Fibroblast of lung (primary cell): ENCODE measurements at regions not wholly inside any gene's neighbourhood (a gene's known extent, or its start where the extent isn't known, plus 50 kb on each side); places are given as distances from the start of the nearest gene placed in this dataset.

ENCODE experiments used
- EZH2 ChIP-seq: IDR thresholded peaks from 2 replicates; pipeline ENCODE4 v1.5.1; 2012; ENCODE audit warnings: low read length, control low read depth, mild to moderate bottlenecking; ENCODE audit errors: missing control alignments
- TF ChIP-seq, protein P1 (sequence below), 2 donors: IDR thresholded peaks in 1 of 2; conservative IDR thresholded peaks in 1 of 2; 1 replicate in 1 of 2; 2 replicates in 1 of 2; pipeline ENCODE4 v1.5.1; 2011 to 2012; ENCODE audit warnings: low read length in 2 of 2, control low read depth in 1 of 2, inconsistent platforms in 1 of 2, low read depth in 1 of 2, mild to moderate bottlenecking in 1 of 2

DNA sequence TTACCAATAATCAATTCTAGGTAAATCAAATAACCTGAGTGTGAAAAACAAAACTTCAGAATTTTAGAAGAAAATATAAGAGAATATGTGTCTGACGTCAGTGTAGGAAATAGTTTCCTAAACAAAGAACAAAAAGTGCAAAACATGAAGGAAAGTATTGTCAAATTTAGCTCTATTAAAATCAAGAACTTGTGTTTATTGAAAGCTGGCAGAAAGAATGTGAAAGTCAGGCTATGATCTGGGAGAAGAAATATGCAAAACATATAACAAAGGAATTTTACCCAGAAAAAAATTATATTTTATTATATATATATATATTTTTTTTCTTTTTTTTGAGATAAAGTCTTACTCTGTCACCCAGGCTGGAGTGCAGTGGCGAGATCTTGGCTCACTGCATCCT, 129.1 kb upstream of the ANKRD28 start:
- TF ChIP-seq, protein P1, sequence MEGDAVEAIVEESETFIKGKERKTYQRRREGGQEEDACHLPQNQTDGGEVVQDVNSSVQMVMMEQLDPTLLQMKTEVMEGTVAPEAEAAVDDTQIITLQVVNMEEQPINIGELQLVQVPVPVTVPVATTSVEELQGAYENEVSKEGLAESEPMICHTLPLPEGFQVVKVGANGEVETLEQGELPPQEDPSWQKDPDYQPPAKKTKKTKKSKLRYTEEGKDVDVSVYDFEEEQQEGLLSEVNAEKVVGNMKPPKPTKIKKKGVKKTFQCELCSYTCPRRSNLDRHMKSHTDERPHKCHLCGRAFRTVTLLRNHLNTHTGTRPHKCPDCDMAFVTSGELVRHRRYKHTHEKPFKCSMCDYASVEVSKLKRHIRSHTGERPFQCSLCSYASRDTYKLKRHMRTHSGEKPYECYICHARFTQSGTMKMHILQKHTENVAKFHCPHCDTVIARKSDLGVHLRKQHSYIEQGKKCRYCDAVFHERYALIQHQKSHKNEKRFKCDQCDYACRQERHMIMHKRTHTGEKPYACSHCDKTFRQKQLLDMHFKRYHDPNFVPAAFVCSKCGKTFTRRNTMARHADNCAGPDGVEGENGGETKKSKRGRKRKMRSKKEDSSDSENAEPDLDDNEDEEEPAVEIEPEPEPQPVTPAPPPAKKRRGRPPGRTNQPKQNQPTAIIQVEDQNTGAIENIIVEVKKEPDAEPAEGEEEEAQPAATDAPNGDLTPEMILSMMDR (conservative IDR thresholded peaks at IDR 0.05 in 1 of 2, IDR thresholded peaks at IDR 0.05 in 1 of 2; ENCODE audit: low read depth in 1 of 2, low read length in 2 of 2), result no peak
- TF ChIP-seq EZH2, result no peak
